PC-3 (cell line): ENCODE measurements at regions not wholly inside any gene's neighbourhood (a gene's known extent, or its start where the extent isn't known, plus 50 kb on each side); places are given as distances from the start of the nearest gene placed in this dataset.

ENCODE experiments used
- ATAC-seq: fragments of 200-7000 bp; cut with Tn5 transposase; 2 replicates; pipeline ENCODE4 v1.9.1; 2020; ENCODE audit warnings: mild to moderate bottlenecking, moderate library complexity
- BruUV-seq: library from RNA; stranded (reverse); fragments of 400-500 nt; replicated peaks from 2 replicates; lab custom pipeline; 2021; lab: Mats Ljungman, UMichigan
- CTCF ChIA-PET: fragments of 300-600 bp; sonication (Branson Sonifier 250); formaldehyde crosslinking; loops from one replicate; lab custom pipeline; 2022; ENCODE audit warnings: antibody characterized with exemption; lab: Charles Lee
- POLR2A ChIA-PET: fragments of 300-600 bp; sonication (Branson Sonifier 250); formaldehyde crosslinking; loops from one replicate; lab custom pipeline; 2022; ENCODE audit warnings: antibody characterized with exemption; ENCODE audit not compliant: unreplicated experiment; lab: Charles Lee
- DNase-seq: peaks from one replicate; pipeline ENCODE4 v3.0.0-alpha.2; 2015
- H2AFZ ChIP-seq: fragments of 300-600 bp; sonication (generic); 2 replicates; pipeline ENCODE4 v1.6.0; 2016; ENCODE audit warnings: antibody characterized with exemption, low read length
- H3F3A ChIP-seq: fragments of 300-600 bp; sonication (generic); one replicate; pipeline ENCODE4 v1.6.0; 2017; ENCODE audit warnings: antibody characterized with exemption, low read length, control low read depth, mild to moderate bottlenecking; ENCODE audit not compliant: unreplicated experiment
- H3K27ac ChIP-seq: fragments of 300-600 bp; sonication (generic); 2 replicates; pipeline ENCODE4 v1.5.1; 2016; ENCODE audit warnings: mild to moderate bottlenecking, low read length
- H3K27me3 ChIP-seq: fragments of 300-600 bp; sonication (generic); 2 replicates; pipeline ENCODE4 v1.6.1; 2016; ENCODE audit warnings: low read length, mixed read lengths
- H3K36me3 ChIP-seq: fragments of 300-600 bp; sonication (generic); 2 replicates; pipeline ENCODE4 v1.6.1; 2016; ENCODE audit warnings: low read depth, mixed run types, low read length, mixed read lengths
- H3K4me1 ChIP-seq: fragments of 300-600 bp; sonication (generic); 2 replicates; pipeline ENCODE4 v1.5.1; 2016; ENCODE audit warnings: low read length; ENCODE audit not compliant: insufficient read depth
- H3K4me2 ChIP-seq: fragments of 300-600 bp; sonication (generic); 2 replicates; pipeline ENCODE4 v1.6.0; 2016; ENCODE audit warnings: low read length
- H3K4me3 ChIP-seq: fragments of 300-600 bp; sonication (generic); 2 replicates; pipeline ENCODE4 v1.5.1; 2016; ENCODE audit warnings: mild to moderate bottlenecking, low read length, mixed read lengths
- H3K79me2 ChIP-seq: fragments of 300-600 bp; sonication (generic); 2 replicates; pipeline ENCODE4 v1.6.1; 2017; ENCODE audit warnings: low read length, mixed read lengths
- H3K9ac ChIP-seq: fragments of 300-600 bp; sonication (generic); 2 replicates; pipeline ENCODE4 v1.6.0; 2016; ENCODE audit warnings: mild to moderate bottlenecking, low read length
- H3K9me2 ChIP-seq: fragments of 300-600 bp; sonication (generic); replicated peaks from 2 replicates; pipeline ENCODE4 v1.6.1; 2016; ENCODE audit warnings: mixed run types, low read length, mixed read lengths
- H3K9me3 ChIP-seq: fragments of 300-600 bp; sonication (generic); 2 replicates; pipeline ENCODE4 v1.6.1; 2016; ENCODE audit warnings: low read length, mixed read lengths
- H4K20me1 ChIP-seq: fragments of 300-600 bp; sonication (generic); 2 replicates; pipeline ENCODE4 v1.6.1; 2016; ENCODE audit warnings: low read length, mixed read lengths
- EZH2 ChIP-seq: fragments of 300-600 bp; sonication (generic); IDR thresholded peaks from one replicate; pipeline ENCODE4 v1.6.1; 2017; ENCODE audit warnings: antibody characterized with exemption, mild to moderate bottlenecking, low read length; ENCODE audit not compliant: unreplicated experiment
- EZH2phosphoT487 ChIP-seq: fragments of 300-600 bp; sonication (generic); IDR thresholded peaks from 2 replicates; pipeline ENCODE4 v1.6.1; 2018; ENCODE audit warnings: mild to moderate bottlenecking, antibody characterized with exemption, low read length, borderline replicate concordance
- intact Hi-C: fragments of 100-400 bp; cut with micrococcal nuclease; formaldehyde crosslinking; loops from 2 replicates; pipeline ENCODE4 v1.9.0; 2023
- TF ChIP-seq, protein P1 (sequence below): fragments of 300-600 bp; sonication (generic); conservative IDR thresholded peaks from 2 replicates; pipeline ENCODE4 v1.5.1; 2017; ENCODE audit warnings: antibody characterized with exemption, low read depth, mild to moderate bottlenecking, low read length

DNA sequence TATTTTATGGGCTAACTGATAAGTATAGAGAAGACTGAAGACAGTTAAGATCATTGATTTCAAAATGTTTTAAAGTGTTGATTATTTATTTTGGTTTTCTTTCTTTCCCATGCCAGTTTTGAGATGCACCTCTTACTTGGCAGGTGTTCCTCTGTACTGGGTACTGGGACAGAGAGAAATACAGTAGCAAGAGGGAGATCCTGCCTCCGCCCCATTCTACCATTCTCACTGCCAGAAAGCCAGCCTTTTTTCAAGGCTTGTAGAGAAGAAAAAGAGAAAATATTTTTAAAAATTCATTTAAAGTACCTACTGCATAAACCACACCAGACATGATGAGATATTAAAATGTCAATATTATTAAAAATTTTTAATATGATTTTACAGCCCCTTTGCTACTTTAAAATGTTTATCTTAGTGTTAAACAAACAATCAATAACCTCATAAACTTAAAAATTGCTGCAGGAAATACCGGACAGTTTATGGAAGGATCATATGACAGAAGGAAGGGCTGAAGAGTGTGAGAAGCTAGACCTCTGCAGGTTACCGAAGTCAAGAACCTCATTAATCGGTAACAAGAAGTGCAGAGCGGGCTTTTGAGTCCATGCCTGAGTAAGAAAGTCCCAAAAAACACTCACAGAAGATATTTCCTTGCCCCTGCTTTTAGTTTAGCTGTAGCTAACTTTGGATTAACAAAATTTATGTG is 117.8 kb upstream of the ESR1 start:
- ChIA-PET POLR2A (no interaction called here), CTCF (no interaction called here)
- Histone ChIP-seq H3K79me2 (no peaks in the 10 kb centered on the region), H3K9me2 (no peaks in the 10 kb centered on the region), H3K36me3 (no peaks in the 10 kb centered on the region), H2AFZ (peak overlapping the region; percentile 84), H3K4me1 (peaks cover 17% of the 10 kb centered on the region), H3K27me3 (no peaks in the 10 kb centered on the region), H3K9ac (peak overlapping the region; percentile 4; the same call in 1 of the 2 replicates), H3F3A (no peaks in the 10 kb centered on the region), H3K4me2 (peak overlapping the region; percentile 74), H4K20me1 (no peaks in the 10 kb centered on the region), H3K27ac (no peak overlapping the region; the same call in 1 of the 2 replicates), H3K4me3 (peak overlapping the region; percentile 38; the same call in 1 of the 2 replicates), H3K9me3 (no peaks in the 10 kb centered on the region)
- no peak for TF ChIP-seq EZH2
- no peak for TF ChIP-seq EZH2phosphoT487
- TF ChIP-seq, protein P1, sequence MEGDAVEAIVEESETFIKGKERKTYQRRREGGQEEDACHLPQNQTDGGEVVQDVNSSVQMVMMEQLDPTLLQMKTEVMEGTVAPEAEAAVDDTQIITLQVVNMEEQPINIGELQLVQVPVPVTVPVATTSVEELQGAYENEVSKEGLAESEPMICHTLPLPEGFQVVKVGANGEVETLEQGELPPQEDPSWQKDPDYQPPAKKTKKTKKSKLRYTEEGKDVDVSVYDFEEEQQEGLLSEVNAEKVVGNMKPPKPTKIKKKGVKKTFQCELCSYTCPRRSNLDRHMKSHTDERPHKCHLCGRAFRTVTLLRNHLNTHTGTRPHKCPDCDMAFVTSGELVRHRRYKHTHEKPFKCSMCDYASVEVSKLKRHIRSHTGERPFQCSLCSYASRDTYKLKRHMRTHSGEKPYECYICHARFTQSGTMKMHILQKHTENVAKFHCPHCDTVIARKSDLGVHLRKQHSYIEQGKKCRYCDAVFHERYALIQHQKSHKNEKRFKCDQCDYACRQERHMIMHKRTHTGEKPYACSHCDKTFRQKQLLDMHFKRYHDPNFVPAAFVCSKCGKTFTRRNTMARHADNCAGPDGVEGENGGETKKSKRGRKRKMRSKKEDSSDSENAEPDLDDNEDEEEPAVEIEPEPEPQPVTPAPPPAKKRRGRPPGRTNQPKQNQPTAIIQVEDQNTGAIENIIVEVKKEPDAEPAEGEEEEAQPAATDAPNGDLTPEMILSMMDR: no peak
- BruUV-seq: no TSS peak
- intact Hi-C loops: loop anchor here (5.0 kb wide), 1 partner anchor 73 kb away; no protein-coding TSS in a partner anchor
- DNase-seq (peak; percentile 47), ATAC-seq (peak; percentile 79)

- peak; percentile 19; the same call in 1 of the 2 replicates for ATAC-seq
- H3K27ac ChIP-seq: no peak overlapping the region; the same call in 1 of the 2 replicates
- peak overlapping the region; percentile 84 for H2AFZ ChIP-seq
- peak overlapping the region; percentile 4; the same call in 1 of the 2 replicates for H3K9ac ChIP-seq
- peak overlapping the region; percentile 38 for H3K4me3 ChIP-seq
- DNase-seq: peak; percentile 45
- ChIA-PET POLR2A (no interaction called here), CTCF (interaction anchor here (1.0 kb wide), 1 partner anchor 14 kb away, joined by 3 read pairs; no protein-coding TSS in a partner anchor)
- no TSS peak for BruUV-seq
- peak overlapping the region; percentile 74 for H3K4me2 ChIP-seq
- no peaks in the 10 kb centered on the region for H3K9me3 ChIP-seq
- no peaks in the 10 kb centered on the region for H3K9me2 ChIP-seq
- H3K27me3 ChIP-seq: no peaks in the 10 kb centered on the region
- no peaks in the 10 kb centered on the region for H3K36me3 ChIP-seq
- intact Hi-C loops: loop anchor here (5.0 kb wide), 1 partner anchor 72 kb away; no protein-coding TSS in a partner anchor
- TF ChIP-seq, protein P1: peak; percentile 56
- TF ChIP-seq EZH2: no peak
- H4K20me1 ChIP-seq: no peaks in the 10 kb centered on the region
- no peaks in the 10 kb centered on the region for H3K79me2 ChIP-seq
- peaks cover 17% of the 10 kb centered on the region for H3K4me1 ChIP-seq
- H3F3A ChIP-seq: no peaks in the 10 kb centered on the region
Observed at GRCh38 chr6:151690303-151690702, 117.2 kb upstream of the ESR1 start.
